GM18868 (cell line): ENCODE measurements at regions not wholly inside any gene's neighbourhood (a gene's known extent, or its start where the extent isn't known, plus 50 kb on each side); places are given as distances from the start of the nearest gene placed in this dataset.

Source experiments
- ATAC-seq: cut with Tn5 transposase; IDR thresholded peaks from one replicate; pipeline ENCODE4 v1.9.1; 2021; ENCODE audit warnings: mild to moderate bottlenecking, moderate library complexity; ENCODE audit not compliant: unreplicated experiment

GRCh38 chr3:189449084-189449483 is 182.1 kb upstream of the TP63 start:
- ATAC-seq, result no peak

- no peak for ATAC-seq
Measured at GRCh38 chr3:189455009-189455408, 176.2 kb upstream of the TP63 start.

GRCh38 chr3:189455641-189456417 is 175.4 kb upstream of the TP63 start:
- ATAC-seq, result no peak

DNA sequence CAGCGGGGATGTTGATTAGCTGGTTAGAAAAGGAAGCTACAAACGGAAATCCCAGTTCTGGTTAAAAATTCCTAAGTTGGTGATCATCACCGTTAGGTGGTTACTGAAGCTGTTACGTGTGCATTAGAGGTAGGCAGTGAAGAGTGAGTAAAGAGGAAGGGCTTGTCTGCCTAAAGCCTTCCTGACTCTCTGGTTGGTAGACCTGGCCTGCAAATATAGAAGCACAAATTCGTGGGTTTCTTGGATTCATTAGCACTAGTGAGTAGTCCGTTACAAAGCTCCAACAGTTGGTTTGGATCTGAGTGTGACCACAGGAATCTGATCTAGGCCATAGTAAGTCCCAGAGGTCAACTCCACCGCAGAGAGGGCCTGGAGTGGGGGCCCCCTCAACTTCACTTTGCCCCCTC is 174.0 kb upstream of the TP63 start:
- ATAC-seq, result no peak

- no peak for ATAC-seq
Measured at GRCh38 chr3:189457631-189458412, 173.4 kb upstream of the TP63 start.

GRCh38 chr3:189458528-189458927 is 172.7 kb upstream of the TP63 start:
- no peak for ATAC-seq

GRCh38 chr3:189459231-189459630 is 172.0 kb upstream of the TP63 start:
- ATAC-seq, result no peak

GRCh38 chr3:189460511-189460910 is 170.7 kb upstream of the TP63 start:
- ATAC-seq, result no peak

DNA sequence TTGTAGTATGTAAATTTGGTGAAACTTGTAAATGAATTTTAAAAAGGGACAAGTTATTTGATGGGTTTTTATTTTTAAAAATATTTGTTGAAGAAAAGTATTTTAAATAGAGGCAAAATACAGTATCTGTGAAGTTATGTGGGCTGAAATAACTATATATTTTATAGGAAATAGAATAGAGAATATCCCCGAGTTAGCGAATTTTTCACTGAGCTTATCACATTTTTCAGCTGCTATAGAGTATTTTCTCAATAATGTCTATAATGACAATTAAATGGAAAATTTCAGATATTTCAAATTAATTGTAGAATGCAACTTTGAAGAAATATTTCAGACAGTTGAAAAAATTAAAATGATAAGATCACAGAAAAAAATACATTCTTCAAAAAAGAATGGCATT is 166.4 kb upstream of the TP63 start:
- ATAC-seq, result no peak

- no peak for ATAC-seq
Measured at GRCh38 chr3:189466004-189466403, 165.2 kb upstream of the TP63 start.

DNA sequence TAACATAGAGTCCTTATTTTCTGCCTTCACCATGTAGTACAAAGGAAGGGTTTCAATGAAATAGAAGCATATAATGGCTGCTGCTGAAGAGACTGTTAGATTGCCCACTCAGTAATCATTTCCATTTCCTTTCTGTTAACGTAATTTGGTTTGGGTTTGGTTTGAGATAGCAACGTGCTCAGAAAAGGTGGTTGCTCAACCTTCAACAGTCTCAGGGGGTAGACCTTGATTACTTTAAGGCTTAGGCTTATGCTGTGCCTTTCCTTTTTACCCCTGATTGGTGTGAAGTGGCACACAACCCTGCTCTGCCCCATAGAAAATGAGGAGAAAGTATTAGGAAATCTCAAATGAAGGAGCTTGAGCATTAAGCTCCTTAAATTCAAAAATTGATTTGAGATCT is 163.7 kb upstream of the TP63 start:
- ATAC-seq, result no peak

DNA sequence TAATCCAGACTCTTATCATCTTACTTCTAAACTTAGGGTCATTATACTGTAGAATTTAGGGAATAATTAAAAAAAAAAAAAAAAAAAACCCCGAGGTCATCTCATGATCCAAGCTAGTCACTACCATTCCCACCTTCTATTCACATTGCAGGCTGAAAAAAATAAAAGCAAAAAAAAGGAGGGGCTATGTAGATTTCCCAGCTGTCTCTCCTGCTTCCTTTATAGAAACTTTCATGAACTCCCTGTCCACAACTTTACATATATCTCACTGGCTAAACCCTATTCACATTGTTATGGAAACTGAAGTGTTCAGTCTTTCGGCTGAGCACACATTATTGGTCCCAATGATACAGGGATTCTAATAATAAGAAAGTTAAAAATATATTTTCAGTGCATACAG is 156.2 kb upstream of the TP63 start:
- no peak for ATAC-seq

GRCh38 chr3:189477614-189478013 is 153.6 kb upstream of the TP63 start:
- ATAC-seq, result no peak

DNA sequence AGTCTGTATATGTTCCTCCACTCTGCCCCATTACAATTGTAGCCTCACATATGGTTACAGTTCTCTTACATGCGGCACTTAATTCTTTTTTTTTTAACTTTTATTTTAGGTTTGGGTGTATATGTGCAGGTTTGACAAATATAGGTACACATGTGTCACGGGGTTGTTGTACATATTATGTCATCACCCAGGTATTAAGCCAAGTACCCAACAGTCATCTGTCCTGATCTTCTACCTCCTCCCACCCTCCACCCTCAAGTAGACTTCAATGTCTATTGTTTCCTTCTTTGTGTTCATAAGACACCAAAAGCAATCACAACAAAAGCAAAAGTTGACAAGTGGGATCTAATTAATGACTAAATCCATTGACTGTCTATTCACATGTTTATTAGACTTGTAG is 144.6 kb upstream of the TP63 start:
- ATAC-seq, result no peak

- ATAC-seq, result no peak
Measured at GRCh38 chr3:189488241-189488767, 142.9 kb upstream of the TP63 start.

DNA sequence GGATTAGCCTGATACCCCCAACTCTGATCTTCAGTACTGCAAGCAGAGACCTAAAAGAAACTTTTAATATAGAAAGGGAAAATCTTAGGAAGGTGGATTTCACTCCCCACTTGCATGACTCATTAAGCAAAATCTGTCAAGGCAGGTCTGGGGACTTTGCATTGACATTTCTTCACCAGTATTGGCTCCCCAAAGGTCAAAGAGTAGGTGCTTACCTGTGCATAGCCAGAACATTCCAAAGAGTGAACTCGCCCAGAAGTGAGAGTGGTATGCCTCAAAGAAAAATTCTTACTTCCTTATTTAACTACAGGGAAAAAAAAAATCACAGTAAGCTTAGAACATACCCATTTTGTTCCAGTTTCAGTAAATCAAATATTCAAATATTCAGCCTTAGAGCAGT is 140.9 kb upstream of the TP63 start:
- ATAC-seq, result no peak

DNA sequence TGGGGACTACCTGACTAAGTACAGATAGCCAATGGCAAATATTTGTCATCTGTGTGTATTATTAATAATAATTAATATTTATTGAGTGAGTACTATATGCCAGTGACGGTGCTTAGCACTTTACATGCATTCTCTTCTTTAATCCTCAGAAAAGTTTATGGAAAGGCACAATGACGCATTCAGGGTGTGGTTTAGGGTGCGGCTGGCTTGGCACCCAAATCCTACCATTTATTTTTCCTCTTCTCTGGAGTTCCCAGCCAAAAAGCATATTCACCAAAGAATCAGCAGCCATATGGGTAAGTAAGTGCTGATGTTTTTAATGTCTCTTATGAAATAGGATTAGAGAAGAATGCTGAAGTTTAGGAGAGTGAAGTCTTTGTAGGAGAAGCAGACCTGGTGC is 140.4 kb upstream of the TP63 start:
- no peak for ATAC-seq

GRCh38 chr3:189491831-189492230 is 139.4 kb upstream of the TP63 start:
- no peak for ATAC-seq

DNA sequence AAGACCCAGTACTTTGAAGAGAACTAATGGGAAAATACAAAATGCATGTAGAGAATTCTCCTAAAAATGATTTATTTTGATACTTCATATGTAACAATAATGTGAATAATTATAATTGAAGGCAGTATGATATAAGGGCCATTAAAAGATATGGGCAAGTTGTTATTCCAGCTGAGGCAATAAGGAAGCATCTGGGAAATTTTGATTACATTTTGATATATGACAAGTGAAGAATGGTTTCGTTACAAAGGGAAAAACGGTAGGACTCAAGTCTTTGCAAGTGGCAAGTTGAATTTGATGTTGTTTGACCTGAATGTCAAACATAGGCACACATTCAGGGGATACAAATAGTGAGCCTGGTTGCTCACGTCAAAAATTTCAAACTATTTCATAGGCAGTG is 137.9 kb upstream of the TP63 start:
- no peak for ATAC-seq

DNA sequence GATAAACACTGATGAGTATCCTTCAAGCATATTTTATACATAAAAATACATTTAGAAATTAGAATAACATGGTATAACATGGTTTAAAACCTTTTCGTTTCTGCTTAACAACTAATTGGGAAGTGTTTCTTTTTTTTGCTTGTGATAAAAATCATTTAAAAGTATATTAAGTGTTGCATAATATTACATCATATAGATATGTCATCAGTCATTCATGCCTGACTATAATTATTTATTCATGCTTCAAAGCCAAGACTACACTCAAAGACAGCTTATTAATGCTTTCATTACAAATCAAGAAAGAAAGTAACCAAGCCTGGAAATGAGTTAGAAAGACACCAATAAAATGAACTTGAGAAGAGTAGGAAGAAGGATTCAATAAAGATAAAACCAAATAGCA is 136.6 kb upstream of the TP63 start:
- ATAC-seq, result no peak

DNA sequence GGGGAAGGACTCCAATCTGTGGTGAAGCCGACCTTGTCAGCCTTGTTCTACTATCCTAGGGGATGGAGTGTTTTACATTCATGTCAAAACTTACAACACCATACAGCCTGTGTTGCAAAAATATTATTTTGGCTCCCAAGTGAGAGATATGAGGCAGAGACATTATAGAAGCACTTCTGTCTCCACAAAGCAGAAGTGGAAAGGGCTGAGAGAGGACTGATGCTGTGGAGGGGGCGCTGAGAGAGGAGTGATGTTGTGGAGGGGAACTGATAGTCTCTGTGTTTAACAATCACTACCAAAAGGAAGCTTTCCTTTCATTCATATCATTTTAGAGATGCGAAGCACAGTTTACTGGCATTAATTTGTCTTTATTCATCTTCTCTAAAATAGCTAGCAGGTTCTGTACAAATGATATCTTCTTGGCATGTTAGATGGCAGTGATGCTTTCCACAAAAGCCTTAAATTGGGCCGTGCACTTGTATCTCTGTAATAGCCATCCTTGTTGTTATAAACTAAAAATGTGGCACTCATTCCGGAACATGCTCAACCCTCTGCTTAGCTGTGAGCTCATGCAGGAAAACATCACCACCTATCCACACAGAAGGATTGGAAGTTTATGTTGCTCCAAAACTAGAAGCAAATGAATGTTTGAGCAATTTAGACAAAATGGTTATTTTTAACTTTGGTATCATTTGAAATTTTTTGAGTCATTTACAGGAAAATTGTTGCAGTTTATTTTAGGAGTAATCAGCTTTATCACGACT is 134.6 kb upstream of the TP63 start:
- ATAC-seq, result no peak
